T-helper 9 cell (primary cell): ENCODE measurements at regions not wholly inside any gene's neighbourhood (a gene's known extent, or its start where the extent isn't known, plus 50 kb on each side); places are given as distances from the start of the nearest gene placed in this dataset.
"Not testable (repeated sequence)": the region's sequence is repeated elsewhere in the genome, so short reads cannot be mapped to it uniquely, and the experiment has no call there.

Experiments
- DNase-seq: peaks from one replicate; pipeline ENCODE4 v3.0.0-alpha.2; 2020

- DNase-seq, result no peak
These were observed 768.6 kb downstream of the ZPLD1 start for GRCh38 chr3:103203441-103203840.

GRCh38 chr3:103210583-103210982 is 775.8 kb downstream of the ZPLD1 start:
- no peak for DNase-seq

GRCh38 chr3:103218146-103218545 is 783.3 kb downstream of the ZPLD1 start:
- DNase-seq, result no peak

GRCh38 chr3:103218793-103219192 is 784.0 kb downstream of the ZPLD1 start:
- DNase-seq, result no peak

GRCh38 chr3:103227651-103228050 is 792.8 kb downstream of the ZPLD1 start:
- no peak for DNase-seq

- no peak for DNase-seq
These were observed 812.6 kb downstream of the ZPLD1 start for GRCh38 chr3:103247459-103247858.

GRCh38 chr3:103254827-103255226 is 820.0 kb downstream of the ZPLD1 start:
- not testable (repeated sequence) for DNase-seq

- no peak for DNase-seq
These were observed 834.5 kb downstream of the ZPLD1 start for GRCh38 chr3:103269287-103269686.

- DNase-seq, result no peak
These were observed 836.8 kb downstream of the ZPLD1 start for GRCh38 chr3:103271575-103271974.

- no peak for DNase-seq
These were observed 861.3 kb downstream of the ZPLD1 start for GRCh38 chr3:103295974-103296570.

GRCh38 chr3:103297502-103297901 is 862.7 kb downstream of the ZPLD1 start:
- not testable (repeated sequence) for DNase-seq

GRCh38 chr3:103306104-103306503 is 871.3 kb downstream of the ZPLD1 start:
- no peak for DNase-seq

GRCh38 chr3:103308921-103309320 is 874.1 kb downstream of the ZPLD1 start:
- DNase-seq, result no peak

- no peak for DNase-seq
These were observed 885.1 kb downstream of the ZPLD1 start for GRCh38 chr3:103319912-103320311.

- DNase-seq, result no peak
These were observed 902.5 kb downstream of the ZPLD1 start for GRCh38 chr3:103337179-103337845.

GRCh38 chr3:103341078-103341606 is 906.3 kb downstream of the ZPLD1 start:
- DNase-seq, result no peak

GRCh38 chr3:103342205-103342731 is 907.5 kb downstream of the ZPLD1 start:
- no peak for DNase-seq

- no peak for DNase-seq
These were observed 914.9 kb downstream of the ZPLD1 start for GRCh38 chr3:103349760-103350159.

GRCh38 chr3:103365467-103365866 is 930.7 kb downstream of the ZPLD1 start:
- no peak for DNase-seq

GRCh38 chr3:103367481-103367880 is 932.7 kb downstream of the ZPLD1 start:
- DNase-seq, result no peak

GRCh38 chr3:103371411-103371810 is 936.6 kb downstream of the ZPLD1 start:
- DNase-seq, result no peak

- no peak for DNase-seq
These were observed 937.2 kb downstream of the ZPLD1 start for GRCh38 chr3:103372031-103372430.

- DNase-seq, result no peak
These were observed 945.6 kb downstream of the ZPLD1 start for GRCh38 chr3:103380391-103380790.
